HCT116 (cell line): ENCODE measurements at regions not wholly inside any gene's neighbourhood (a gene's known extent, or its start where the extent isn't known, plus 50 kb on each side); places are given as distances from the start of the nearest gene placed in this dataset.

Experiments used
- ATAC-seq: fragments of 200-7000 bp; cut with Tn5 transposase; 2 replicates; pipeline ENCODE4 v1.9.1; 2020; ENCODE audit warnings: mild to moderate bottlenecking, moderate library complexity
- BruUV-seq: library from RNA; stranded (reverse); fragments of 400-500 nt; replicated peaks from 2 replicates; lab custom pipeline; 2021; lab: Mats Ljungman, UMichigan
- CTCF ChIA-PET: fragments of 300-600 bp; sonication (Branson Sonifier 250); formaldehyde crosslinking; loops from one replicate; lab custom pipeline; 2021; ENCODE audit warnings: antibody characterized with exemption; lab: Charles Lee
- POLR2A ChIA-PET: fragments of 300-600, 350-600 bp; sonication (Branson Sonifier 250); formaldehyde crosslinking; loops from one replicate; lab custom pipeline; 2021; ENCODE audit warnings: antibody characterized with exemption; lab: Charles Lee
- RAD21 ChIA-PET, 2 experiments: fragments of 300-600 bp; sonication (Branson Sonifier 250); formaldehyde crosslinking; loops; one replicate each; lab custom pipeline; 2023; ENCODE audit warnings: low total read pairs in 2 of 2; ENCODE audit not compliant: uncharacterized antibody in 2 of 2, unreplicated experiment in 2 of 2, low non-redundant PET in 1 of 2; lab: Charles Lee
- DNase-seq: peaks from one replicate; pipeline ENCODE4 v3.0.0-alpha.2; 2010; ENCODE audit warnings: low read depth, low spot score
- H2AFZ ChIP-seq: fragments of 200-600 bp; shearing (Covaris generic), sonication (generic); 2 replicates; pipeline ENCODE4 v1.6.1; 2017; ENCODE audit warnings: low read depth, mixed run types, mixed read lengths, antibody characterized with exemption, low read length; ENCODE audit not compliant: poor library complexity, severe bottlenecking
- H3K27ac ChIP-seq: 2 replicates; pipeline ENCODE4 v1.5.1; 2012; ENCODE audit warnings: low read depth, low read length
- H3K27me3 ChIP-seq: fragments of 200-600 bp; sonication (generic); 2 replicates; pipeline ENCODE4 v1.6.1; 2016; ENCODE audit warnings: mixed run types, low read length, mixed read lengths; ENCODE audit not compliant: insufficient read depth
- H3K36me3 ChIP-seq, 2 experiments: fragments of 200-500 bp in 1 of 2; fragments of 200-600 bp in 1 of 2; sonication (Bioruptor generic) in 1 of 2; sonication (generic) in 1 of 2; 2 replicates each; pipeline versions ENCODE4 v1.5.1 to v1.6.1; 2014 to 2016; ENCODE audit warnings: low read length in 2 of 2, inconsistent platforms in 1 of 2, mixed read lengths in 1 of 2, mixed run types in 1 of 2; ENCODE audit not compliant: insufficient read depth in 2 of 2, control insufficient read depth in 1 of 2
- H3K4me1 ChIP-seq, 2 experiments: fragments of 200-600 bp in 1 of 2; sonication (generic) in 1 of 2; 2 replicates each; pipeline versions ENCODE4 v1.5.1 to v1.6.1; 2012 to 2017; ENCODE audit warnings: low read length in 2 of 2, inconsistent platforms in 1 of 2, mild to moderate bottlenecking in 1 of 2, mixed read lengths in 1 of 2, mixed run types in 1 of 2, moderate library complexity in 1 of 2; ENCODE audit not compliant: insufficient read depth in 2 of 2, control insufficient read depth in 1 of 2
- H3K4me2 ChIP-seq: fragments of 200-600 bp; sonication (generic); 2 replicates; pipeline ENCODE4 v1.6.1; 2017; ENCODE audit warnings: mixed run types, low read length, mixed read lengths
- H3K4me3 ChIP-seq, 2 experiments: fragments of 200-600 bp in 1 of 2; sonication (generic) in 1 of 2; replicated peaks in 1 of 2; 2 replicates each; pipeline ENCODE4 v1.5.1; 2011 to 2016; ENCODE audit warnings: low read length in 2 of 2, control low read depth in 1 of 2, low read depth in 1 of 2, mild to moderate bottlenecking in 1 of 2, mixed read lengths in 1 of 2, mixed run types in 1 of 2
- H3K79me2 ChIP-seq: fragments of 200-600 bp; sonication (generic); 2 replicates; pipeline ENCODE4 v1.6.1; 2017; ENCODE audit warnings: mild to moderate bottlenecking, mixed run types, low read length, moderate library complexity, mixed read lengths; ENCODE audit not compliant: insufficient read depth
- H3K9ac ChIP-seq: fragments of 200-600 bp; sonication (generic); 2 replicates; pipeline ENCODE4 v1.6.1; 2016; ENCODE audit warnings: low read length, mixed read lengths
- H3K9me2 ChIP-seq: fragments of 200-600 bp; sonication (generic), shearing (Covaris generic); 2 replicates; pipeline ENCODE4 v1.6.1; 2017; ENCODE audit warnings: mixed run types, mild to moderate bottlenecking, moderate library complexity; ENCODE audit not compliant: insufficient read depth
- H3K9me3 ChIP-seq, 2 experiments: fragments of 200-500 bp in 1 of 2; fragments of 200-600 bp in 1 of 2; sonication (Bioruptor generic) in 1 of 2; sonication (generic) in 1 of 2; 2 replicates each; pipeline ENCODE4 v1.6.1; 2014 to 2017; ENCODE audit warnings: low read length in 2 of 2, mixed read lengths in 2 of 2, inconsistent platforms in 1 of 2, low read depth in 1 of 2, mild to moderate bottlenecking in 1 of 2, mixed run types in 1 of 2, moderate library complexity in 1 of 2; ENCODE audit not compliant: control insufficient read depth in 1 of 2, insufficient read depth in 1 of 2
- H4K20me1 ChIP-seq: fragments of 200-600 bp; sonication (generic), shearing (Covaris generic); 2 replicates; pipeline ENCODE4 v1.6.1; 2017; ENCODE audit warnings: mixed run types, mild to moderate bottlenecking, moderate library complexity; ENCODE audit not compliant: insufficient read depth
- CBX3 ChIP-seq: IDR thresholded peaks from 2 replicates; pipeline ENCODE4 v1.6.1; 2012; ENCODE audit warnings: low read depth
- EGR1 ChIP-seq: IDR thresholded peaks from 2 replicates; pipeline ENCODE4 v1.6.1; 2012; ENCODE audit warnings: low read depth
- ELF1 ChIP-seq: IDR thresholded peaks from 2 replicates; pipeline ENCODE4 v1.6.1; 2012; ENCODE audit warnings: low read depth, borderline replicate concordance
- EZH2 ChIP-seq: fragments of 200-600 bp; sonication (generic); IDR thresholded peaks from 2 replicates; pipeline ENCODE4 v1.6.1; 2017; ENCODE audit warnings: antibody characterized with exemption, mixed run types
- EZH2phosphoT487 ChIP-seq: fragments of 200-600 bp; IDR thresholded peaks from 2 replicates; pipeline ENCODE4 v1.6.1; 2018; ENCODE audit warnings: antibody characterized with exemption, borderline replicate concordance
- FOSL1 ChIP-seq: IDR thresholded peaks from 2 replicates; pipeline ENCODE4 v1.6.1; 2012; ENCODE audit warnings: low read depth
- JUND ChIP-seq: IDR thresholded peaks from 2 replicates; pipeline ENCODE4 v1.6.1; 2012
- POLR2A ChIP-seq: IDR thresholded peaks from 2 replicates; pipeline ENCODE4 v1.7.0; 2011; ENCODE audit warnings: borderline replicate concordance; ENCODE audit not compliant: insufficient read depth, insufficient read length; ENCODE audit errors: extremely low read depth
- RAD21 ChIP-seq: IDR thresholded peaks from 2 replicates; pipeline ENCODE4 v1.6.1; 2012; ENCODE audit warnings: low read depth, mild to moderate bottlenecking
- SIN3A ChIP-seq: IDR thresholded peaks from 2 replicates; pipeline ENCODE4 v1.6.1; 2012; ENCODE audit warnings: low read depth
- SP1 ChIP-seq: IDR thresholded peaks from 2 replicates; pipeline ENCODE4 v1.6.1; 2012; ENCODE audit warnings: low read depth
- SRF ChIP-seq: IDR thresholded peaks from 2 replicates; pipeline ENCODE4 v1.6.1; 2012; ENCODE audit warnings: low read depth
- ZFX ChIP-seq: fragments of 450-650 bp; IDR thresholded peaks from 2 replicates; pipeline ENCODE4 v1.6.1; 2017
- intact Hi-C: fragments of 100-400 bp; cut with micrococcal nuclease; formaldehyde crosslinking; loops from 2 replicates; pipeline ENCODE4 v1.10.0; 2022
- TF ChIP-seq, protein P1 (sequence below): IDR thresholded peaks from 2 replicates; pipeline ENCODE4 v1.6.1; 2011; ENCODE audit warnings: mild to moderate bottlenecking, low read length, moderate library complexity; ENCODE audit not compliant: insufficient replicate concordance; ENCODE audit errors: extremely low read depth
- TF ChIP-seq, protein P2 (sequence below): IDR thresholded peaks from 2 replicates; pipeline ENCODE4 v1.6.1; 2012; ENCODE audit warnings: low read depth
- TF ChIP-seq, protein P3 (sequence below), 3 experiments: fragments of 200-600 bp in 1 of 3; sonication (generic) in 1 of 3; IDR thresholded peaks in 2 of 3; conservative IDR thresholded peaks in 1 of 3; 2 replicates each; pipeline ENCODE4 v1.5.1; 2012 to 2017; ENCODE audit warnings: low read depth in 2 of 3, low read length in 2 of 3, antibody characterized with exemption in 1 of 3, borderline replicate concordance in 1 of 3, control low read depth in 1 of 3, mild to moderate bottlenecking in 1 of 3, mixed read lengths in 1 of 3, mixed run types in 1 of 3, moderate library complexity in 1 of 3; ENCODE audit not compliant: insufficient read depth in 1 of 3
- TF ChIP-seq, protein P4 (sequence below): IDR thresholded peaks from 2 replicates; pipeline ENCODE4 v1.6.1; 2012

DNA sequence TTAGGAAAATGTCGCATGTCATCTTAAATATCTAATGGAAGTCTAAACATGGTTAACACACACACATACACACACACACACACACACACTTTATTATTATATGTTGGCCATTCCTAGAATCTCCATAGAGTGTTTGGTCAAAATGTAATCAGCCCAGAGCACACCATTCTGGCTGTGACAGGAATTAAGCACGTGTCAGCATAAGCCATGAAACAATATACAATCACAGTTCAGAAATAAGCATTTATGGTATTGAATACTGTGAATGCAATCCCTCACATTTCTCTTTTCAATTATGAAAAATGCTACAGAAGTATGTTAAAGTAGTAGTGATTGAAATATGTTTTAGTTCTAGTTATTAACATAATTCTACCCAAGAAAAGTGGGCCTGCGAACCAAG lies 611.6 kb downstream of the PRELID2 start:
- H3K4me2 ChIP-seq = no peak overlapping the region
- POLR2A ChIA-PET = no interaction called here

More for the DNA sequence above, 611.6 kb downstream of the PRELID2 start:
- no TSS peak for BruUV-seq
- CTCF ChIA-PET = no interaction called here
- no peaks in the 10 kb centered on the region for H3K4me1 ChIP-seq
- no peaks in the 10 kb centered on the region for H4K20me1 ChIP-seq
- H3K9ac ChIP-seq = no peak overlapping the region
- TF ChIP-seq, protein P1, sequence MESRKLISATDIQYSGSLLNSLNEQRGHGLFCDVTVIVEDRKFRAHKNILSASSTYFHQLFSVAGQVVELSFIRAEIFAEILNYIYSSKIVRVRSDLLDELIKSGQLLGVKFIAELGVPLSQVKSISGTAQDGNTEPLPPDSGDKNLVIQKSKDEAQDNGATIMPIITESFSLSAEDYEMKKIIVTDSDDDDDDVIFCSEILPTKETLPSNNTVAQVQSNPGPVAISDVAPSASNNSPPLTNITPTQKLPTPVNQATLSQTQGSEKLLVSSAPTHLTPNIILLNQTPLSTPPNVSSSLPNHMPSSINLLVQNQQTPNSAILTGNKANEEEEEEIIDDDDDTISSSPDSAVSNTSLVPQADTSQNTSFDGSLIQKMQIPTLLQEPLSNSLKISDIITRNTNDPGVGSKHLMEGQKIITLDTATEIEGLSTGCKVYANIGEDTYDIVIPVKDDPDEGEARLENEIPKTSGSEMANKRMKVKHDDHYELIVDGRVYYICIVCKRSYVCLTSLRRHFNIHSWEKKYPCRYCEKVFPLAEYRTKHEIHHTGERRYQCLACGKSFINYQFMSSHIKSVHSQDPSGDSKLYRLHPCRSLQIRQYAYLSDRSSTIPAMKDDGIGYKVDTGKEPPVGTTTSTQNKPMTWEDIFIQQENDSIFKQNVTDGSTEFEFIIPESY = no peak
- TF ChIP-seq SP1 (no peak), JUND (no peak), FOSL1 (no peak), ELF1 (no peak), SIN3A (no peak), ZFX (no peak), EZH2phosphoT487 (no peak), EGR1 (no peak), RAD21 (no peak), POLR2A (no peak), CBX3 (no peak), EZH2 (no peak), SRF (no peak)
- TF ChIP-seq, protein P2, sequence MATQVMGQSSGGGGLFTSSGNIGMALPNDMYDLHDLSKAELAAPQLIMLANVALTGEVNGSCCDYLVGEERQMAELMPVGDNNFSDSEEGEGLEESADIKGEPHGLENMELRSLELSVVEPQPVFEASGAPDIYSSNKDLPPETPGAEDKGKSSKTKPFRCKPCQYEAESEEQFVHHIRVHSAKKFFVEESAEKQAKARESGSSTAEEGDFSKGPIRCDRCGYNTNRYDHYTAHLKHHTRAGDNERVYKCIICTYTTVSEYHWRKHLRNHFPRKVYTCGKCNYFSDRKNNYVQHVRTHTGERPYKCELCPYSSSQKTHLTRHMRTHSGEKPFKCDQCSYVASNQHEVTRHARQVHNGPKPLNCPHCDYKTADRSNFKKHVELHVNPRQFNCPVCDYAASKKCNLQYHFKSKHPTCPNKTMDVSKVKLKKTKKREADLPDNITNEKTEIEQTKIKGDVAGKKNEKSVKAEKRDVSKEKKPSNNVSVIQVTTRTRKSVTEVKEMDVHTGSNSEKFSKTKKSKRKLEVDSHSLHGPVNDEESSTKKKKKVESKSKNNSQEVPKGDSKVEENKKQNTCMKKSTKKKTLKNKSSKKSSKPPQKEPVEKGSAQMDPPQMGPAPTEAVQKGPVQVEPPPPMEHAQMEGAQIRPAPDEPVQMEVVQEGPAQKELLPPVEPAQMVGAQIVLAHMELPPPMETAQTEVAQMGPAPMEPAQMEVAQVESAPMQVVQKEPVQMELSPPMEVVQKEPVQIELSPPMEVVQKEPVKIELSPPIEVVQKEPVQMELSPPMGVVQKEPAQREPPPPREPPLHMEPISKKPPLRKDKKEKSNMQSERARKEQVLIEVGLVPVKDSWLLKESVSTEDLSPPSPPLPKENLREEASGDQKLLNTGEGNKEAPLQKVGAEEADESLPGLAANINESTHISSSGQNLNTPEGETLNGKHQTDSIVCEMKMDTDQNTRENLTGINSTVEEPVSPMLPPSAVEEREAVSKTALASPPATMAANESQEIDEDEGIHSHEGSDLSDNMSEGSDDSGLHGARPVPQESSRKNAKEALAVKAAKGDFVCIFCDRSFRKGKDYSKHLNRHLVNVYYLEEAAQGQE = no peak
- TF ChIP-seq, protein P3, sequence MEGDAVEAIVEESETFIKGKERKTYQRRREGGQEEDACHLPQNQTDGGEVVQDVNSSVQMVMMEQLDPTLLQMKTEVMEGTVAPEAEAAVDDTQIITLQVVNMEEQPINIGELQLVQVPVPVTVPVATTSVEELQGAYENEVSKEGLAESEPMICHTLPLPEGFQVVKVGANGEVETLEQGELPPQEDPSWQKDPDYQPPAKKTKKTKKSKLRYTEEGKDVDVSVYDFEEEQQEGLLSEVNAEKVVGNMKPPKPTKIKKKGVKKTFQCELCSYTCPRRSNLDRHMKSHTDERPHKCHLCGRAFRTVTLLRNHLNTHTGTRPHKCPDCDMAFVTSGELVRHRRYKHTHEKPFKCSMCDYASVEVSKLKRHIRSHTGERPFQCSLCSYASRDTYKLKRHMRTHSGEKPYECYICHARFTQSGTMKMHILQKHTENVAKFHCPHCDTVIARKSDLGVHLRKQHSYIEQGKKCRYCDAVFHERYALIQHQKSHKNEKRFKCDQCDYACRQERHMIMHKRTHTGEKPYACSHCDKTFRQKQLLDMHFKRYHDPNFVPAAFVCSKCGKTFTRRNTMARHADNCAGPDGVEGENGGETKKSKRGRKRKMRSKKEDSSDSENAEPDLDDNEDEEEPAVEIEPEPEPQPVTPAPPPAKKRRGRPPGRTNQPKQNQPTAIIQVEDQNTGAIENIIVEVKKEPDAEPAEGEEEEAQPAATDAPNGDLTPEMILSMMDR (IDR thresholded peaks at IDR 0.05 in 2 of 3, conservative IDR thresholded peaks at IDR 0.05 in 1 of 3; ENCODE audit: borderline replicate concordance in 1 of 3, insufficient read depth in 1 of 3, low read depth in 2 of 3, low read length in 2 of 3) = no peak
- TF ChIP-seq, protein P4, sequence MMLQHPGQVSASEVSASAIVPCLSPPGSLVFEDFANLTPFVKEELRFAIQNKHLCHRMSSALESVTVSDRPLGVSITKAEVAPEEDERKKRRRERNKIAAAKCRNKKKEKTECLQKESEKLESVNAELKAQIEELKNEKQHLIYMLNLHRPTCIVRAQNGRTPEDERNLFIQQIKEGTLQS = no peak
- H3K9me3 ChIP-seq = no peaks in the 10 kb centered on the region
- RAD21 ChIA-PET = no interaction called here
- H3K4me3 ChIP-seq = no peak overlapping the region
- H2AFZ ChIP-seq = no peak overlapping the region
- peaks cover 6% of the 10 kb centered on the region; the same call in 1 of the 2 replicates for H3K27me3 ChIP-seq
- intact Hi-C loops = no loop called here
- no peak for DNase-seq
- H3K36me3 ChIP-seq = no peaks in the 10 kb centered on the region
- no peaks in the 10 kb centered on the region for H3K79me2 ChIP-seq
- H3K9me2 ChIP-seq = no peaks in the 10 kb centered on the region
- ATAC-seq = no peak
- H3K27ac ChIP-seq = no peak overlapping the region
